ENCODE measurements at regions not wholly inside any gene's neighbourhood (a gene's known extent, or its start where the extent isn't known, plus 50 kb on each side); places are given as distances from the start of the nearest gene placed in this dataset.

DNA sequence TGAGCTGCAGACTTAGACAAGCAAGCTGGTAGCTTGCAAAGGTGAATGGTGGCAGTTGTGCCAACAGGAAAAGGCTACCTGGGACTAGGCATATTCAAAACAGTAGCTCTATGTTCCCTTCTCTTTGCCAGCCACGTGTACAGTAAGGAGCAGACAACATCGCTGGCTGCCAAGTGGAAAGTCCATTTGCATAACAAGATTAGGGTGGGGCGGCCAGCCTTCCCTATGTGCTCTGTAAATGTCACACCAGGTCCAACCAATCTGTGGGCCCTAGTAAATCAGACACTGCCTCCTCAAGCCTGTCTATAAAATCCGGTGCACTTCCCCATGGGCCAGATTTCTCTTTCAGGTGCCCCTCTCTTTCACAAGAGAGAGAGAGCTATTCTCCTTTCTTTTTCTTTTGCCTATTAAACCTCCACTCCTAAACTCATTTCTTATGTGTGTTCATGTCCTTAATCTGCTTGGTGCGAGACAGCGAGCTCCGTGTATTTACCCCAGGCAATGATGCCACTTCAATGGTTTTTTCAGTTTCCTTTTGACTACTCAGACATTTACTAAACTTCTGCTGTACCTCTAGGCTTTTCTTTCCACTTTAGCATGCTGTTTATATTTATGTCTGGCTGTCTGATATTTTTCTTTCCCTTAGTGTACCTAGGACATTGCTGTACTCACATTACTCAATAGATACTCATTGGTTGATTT lies 297.4 kb upstream of the GCFC2 start:
- Histone ChIP-seq H2AFZ (ENCODE audit: low read depth, low read length) (no peak overlapping the region), H3K4me2 (ENCODE audit: insufficient read depth, low read length) (no peak overlapping the region), H3K79me2 (ENCODE audit: insufficient read depth, low read length) (no peaks in the 10 kb centered on the region), H3K9ac (ENCODE audit: low read depth, low read length) (no peak overlapping the region), H3K36me3 (ENCODE audit: insufficient read depth, low read length) (no peaks in the 10 kb centered on the region), H3K4me3 (ENCODE audit: low read depth in 1 of 2, low read length in 2 of 2) (no peak overlapping the region), H3K9me3 (ENCODE audit: insufficient read depth, low read length, severe bottlenecking) (no peaks in the 10 kb centered on the region), H3K27ac (ENCODE audit: low read length) (no peak overlapping the region), H3K4me1 (ENCODE audit: insufficient read depth, low read length) (no peaks in the 10 kb centered on the region), H4K20me1 (ENCODE audit: insufficient read depth, low read length) (no peaks in the 10 kb centered on the region), H3K27me3 (ENCODE audit: insufficient read depth, low read length, poor library complexity) (no peaks in the 10 kb centered on the region)
- ATAC-seq (ENCODE audit: insufficient read depth, low read depth) = no peak
- TF ChIP-seq EZH2 (IDR thresholded peaks at IDR 0.05; ENCODE audit: borderline replicate concordance, low read depth, low read length, severe bottlenecking) = no peak
- TF ChIP-seq, protein P1, sequence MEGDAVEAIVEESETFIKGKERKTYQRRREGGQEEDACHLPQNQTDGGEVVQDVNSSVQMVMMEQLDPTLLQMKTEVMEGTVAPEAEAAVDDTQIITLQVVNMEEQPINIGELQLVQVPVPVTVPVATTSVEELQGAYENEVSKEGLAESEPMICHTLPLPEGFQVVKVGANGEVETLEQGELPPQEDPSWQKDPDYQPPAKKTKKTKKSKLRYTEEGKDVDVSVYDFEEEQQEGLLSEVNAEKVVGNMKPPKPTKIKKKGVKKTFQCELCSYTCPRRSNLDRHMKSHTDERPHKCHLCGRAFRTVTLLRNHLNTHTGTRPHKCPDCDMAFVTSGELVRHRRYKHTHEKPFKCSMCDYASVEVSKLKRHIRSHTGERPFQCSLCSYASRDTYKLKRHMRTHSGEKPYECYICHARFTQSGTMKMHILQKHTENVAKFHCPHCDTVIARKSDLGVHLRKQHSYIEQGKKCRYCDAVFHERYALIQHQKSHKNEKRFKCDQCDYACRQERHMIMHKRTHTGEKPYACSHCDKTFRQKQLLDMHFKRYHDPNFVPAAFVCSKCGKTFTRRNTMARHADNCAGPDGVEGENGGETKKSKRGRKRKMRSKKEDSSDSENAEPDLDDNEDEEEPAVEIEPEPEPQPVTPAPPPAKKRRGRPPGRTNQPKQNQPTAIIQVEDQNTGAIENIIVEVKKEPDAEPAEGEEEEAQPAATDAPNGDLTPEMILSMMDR (IDR thresholded peaks at IDR 0.05; ENCODE audit: borderline replicate concordance, extremely low read depth, low read length, poor library complexity, severe bottlenecking) = no peak
- no peak for DNase-seq

DNA sequence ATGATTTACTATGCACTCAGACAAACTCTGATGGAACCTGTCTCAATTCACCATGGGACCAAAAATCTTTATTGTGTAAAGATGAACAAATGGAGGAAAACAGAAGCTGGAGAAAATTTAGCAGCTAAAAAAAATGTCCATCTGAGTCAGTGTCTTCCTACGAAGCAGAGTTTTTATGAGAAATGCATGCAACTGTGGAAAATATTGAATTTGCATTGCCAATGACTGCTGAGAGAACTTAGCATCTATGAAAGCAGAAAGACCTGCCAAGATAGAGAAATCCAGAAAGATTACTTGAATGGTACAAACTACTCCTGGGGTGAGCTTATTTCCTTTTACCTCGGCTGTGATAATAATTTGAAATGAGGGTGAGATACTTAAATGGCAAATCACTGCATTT lies 289.7 kb upstream of the GCFC2 start:
- Histone ChIP-seq H4K20me1 (ENCODE audit: insufficient read depth, low read length) (no peaks in the 10 kb centered on the region), H3K27me3 (ENCODE audit: insufficient read depth, low read length, poor library complexity) (no peaks in the 10 kb centered on the region), H3K4me3 (ENCODE audit: low read depth in 1 of 2, low read length in 2 of 2) (no peak overlapping the region), H3K9me3 (ENCODE audit: insufficient read depth, low read length, severe bottlenecking) (no peaks in the 10 kb centered on the region), H3K4me1 (ENCODE audit: insufficient read depth, low read length) (no peaks in the 10 kb centered on the region), H3K4me2 (ENCODE audit: insufficient read depth, low read length) (no peak overlapping the region), H3K9ac (ENCODE audit: low read depth, low read length) (no peak overlapping the region), H3K27ac (ENCODE audit: low read length) (no peak overlapping the region), H2AFZ (ENCODE audit: low read depth, low read length) (no peak overlapping the region), H3K79me2 (ENCODE audit: insufficient read depth, low read length) (no peaks in the 10 kb centered on the region), H3K36me3 (ENCODE audit: insufficient read depth, low read length) (no peaks in the 10 kb centered on the region)
- TF ChIP-seq, protein P1 (IDR thresholded peaks at IDR 0.05; ENCODE audit: borderline replicate concordance, extremely low read depth, low read length, poor library complexity, severe bottlenecking) = no peak
- TF ChIP-seq EZH2 (IDR thresholded peaks at IDR 0.05; ENCODE audit: borderline replicate concordance, low read depth, low read length, severe bottlenecking) = no peak
- ATAC-seq (ENCODE audit: insufficient read depth, low read depth) = no peak
- DNase-seq = no peak

DNA sequence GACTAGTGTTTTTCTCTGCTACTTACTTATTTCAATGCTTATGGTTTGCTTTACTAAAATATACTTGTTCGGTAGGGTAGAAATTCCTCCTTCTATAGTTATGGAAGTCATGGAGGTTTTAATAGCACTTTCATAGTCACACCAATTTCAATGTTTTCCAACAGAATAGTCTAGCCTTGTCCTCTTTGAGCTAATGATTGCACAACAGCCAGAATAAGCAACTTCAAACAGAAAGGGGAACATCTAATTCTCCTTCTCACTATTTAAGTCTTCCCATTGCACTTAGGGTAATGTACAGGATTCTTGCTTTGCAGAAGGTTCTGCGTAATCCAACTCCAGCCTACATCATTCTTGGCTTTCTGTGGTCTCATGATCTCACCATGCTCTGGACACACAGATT lies 287.7 kb upstream of the GCFC2 start:
- no peaks in the 10 kb centered on the region for H3K27me3 ChIP-seq (ENCODE audit: insufficient read depth, low read length, poor library complexity)
- no peaks in the 10 kb centered on the region for H4K20me1 ChIP-seq (ENCODE audit: insufficient read depth, low read length)
- no peaks in the 10 kb centered on the region for H3K4me1 ChIP-seq (ENCODE audit: insufficient read depth, low read length)
- H3K27ac ChIP-seq (ENCODE audit: low read length) = no peak overlapping the region
- TF ChIP-seq, protein P1 (IDR thresholded peaks at IDR 0.05; ENCODE audit: borderline replicate concordance, extremely low read depth, low read length, poor library complexity, severe bottlenecking) = no peak
- TF ChIP-seq EZH2 (IDR thresholded peaks at IDR 0.05; ENCODE audit: borderline replicate concordance, low read depth, low read length, severe bottlenecking) = no peak
- H3K4me3 ChIP-seq (ENCODE audit: low read depth in 1 of 2, low read length in 2 of 2) = no peak overlapping the region
- H3K4me2 ChIP-seq (ENCODE audit: insufficient read depth, low read length) = no peak overlapping the region
- no peaks in the 10 kb centered on the region for H3K79me2 ChIP-seq (ENCODE audit: insufficient read depth, low read length)
- no peaks in the 10 kb centered on the region for H3K36me3 ChIP-seq (ENCODE audit: insufficient read depth, low read length)
- no peak overlapping the region for H2AFZ ChIP-seq (ENCODE audit: low read depth, low read length)
- DNase-seq = no peak
- no peak for ATAC-seq (ENCODE audit: insufficient read depth, low read depth)
- no peak overlapping the region for H3K9ac ChIP-seq (ENCODE audit: low read depth, low read length)
- H3K9me3 ChIP-seq (ENCODE audit: insufficient read depth, low read length, severe bottlenecking) = no peaks in the 10 kb centered on the region
